HCEC 1CT (cell line): ENCODE measurements at regions not wholly inside any gene's neighbourhood (a gene's known extent, or its start where the extent isn't known, plus 50 kb on each side); places are given as distances from the start of the nearest gene placed in this dataset.
"Not testable (repeated sequence)": the region's sequence is repeated elsewhere in the genome, so short reads cannot be mapped to it uniquely, and the experiment has no call there.

Experiments used
- DNase-seq: peaks from one replicate; pipeline ENCODE4 v3.0.0-alpha.2; 2017

GRCh38 chr4:173685831-173686210, 155.8 kb upstream of the HAND2 start:
- DNase-seq = no peak

GRCh38 chr4:173685165-173685830, 155.3 kb upstream of the HAND2 start:
- no peak for DNase-seq

- no peak for DNase-seq
Observed at GRCh38 chr4:173684223-173684622, 154.2 kb upstream of the HAND2 start.

- no peak for DNase-seq
Observed at GRCh38 chr4:173682609-173683008, 152.6 kb upstream of the HAND2 start.

- no peak for DNase-seq
Observed at GRCh38 chr4:173680278-173680677, 150.2 kb upstream of the HAND2 start.

GRCh38 chr4:173675446-173675845, 145.4 kb upstream of the HAND2 start:
- no peak for DNase-seq

GRCh38 chr4:173669460-173670179, 139.6 kb upstream of the HAND2 start:
- no peak for DNase-seq

GRCh38 chr4:173661001-173661400, 131.0 kb upstream of the HAND2 start:
- DNase-seq = no peak

- DNase-seq = no peak
Observed at GRCh38 chr4:173656898-173657297, 126.9 kb upstream of the HAND2 start.

GRCh38 chr4:173652283-173652931, 122.4 kb upstream of the HAND2 start:
- no peak for DNase-seq

- DNase-seq = no peak
Observed at GRCh38 chr4:173651651-173652282, 121.7 kb upstream of the HAND2 start.

GRCh38 chr4:173647902-173648301, 117.9 kb upstream of the HAND2 start:
- no peak for DNase-seq

- DNase-seq = no peak
Observed at GRCh38 chr4:173642509-173642908, 112.5 kb upstream of the HAND2 start.

- no peak for DNase-seq
Observed at GRCh38 chr4:173635395-173635794, 105.4 kb upstream of the HAND2 start.

GRCh38 chr4:173626277-173626676, 96.2 kb upstream of the HAND2 start:
- DNase-seq = no peak

- DNase-seq = not testable (repeated sequence)
Observed at GRCh38 chr4:173618648-173619047, 88.6 kb upstream of the HAND2 start.

- no peak for DNase-seq
Observed at GRCh38 chr4:173609158-173609557, 79.1 kb upstream of the HAND2 start.

GRCh38 chr4:173608632-173609031, 78.6 kb upstream of the HAND2 start:
- DNase-seq = not testable (repeated sequence)

GRCh38 chr4:173591760-173592159, 61.7 kb upstream of the HAND2 start:
- no peak for DNase-seq

- DNase-seq = no peak
Observed at GRCh38 chr4:173590697-173591096, 60.7 kb upstream of the HAND2 start.

- no peak for DNase-seq
Observed at GRCh38 chr4:173585876-173586572, 56.0 kb upstream of the HAND2 start.

- DNase-seq = no peak
Observed at GRCh38 chr4:173584506-173584905, 54.5 kb upstream of the HAND2 start.
